NCI-H1105 (cell line): ENCODE measurements at regions not wholly inside any gene's neighbourhood (a gene's known extent, or its start where the extent isn't known, plus 50 kb on each side); places are given as distances from the start of the nearest gene placed in this dataset.

Experiments used
- DNase-seq: peaks from one replicate; lab custom pipeline; 2025; lab: John Stamatoyannopoulos, UW

DNA sequence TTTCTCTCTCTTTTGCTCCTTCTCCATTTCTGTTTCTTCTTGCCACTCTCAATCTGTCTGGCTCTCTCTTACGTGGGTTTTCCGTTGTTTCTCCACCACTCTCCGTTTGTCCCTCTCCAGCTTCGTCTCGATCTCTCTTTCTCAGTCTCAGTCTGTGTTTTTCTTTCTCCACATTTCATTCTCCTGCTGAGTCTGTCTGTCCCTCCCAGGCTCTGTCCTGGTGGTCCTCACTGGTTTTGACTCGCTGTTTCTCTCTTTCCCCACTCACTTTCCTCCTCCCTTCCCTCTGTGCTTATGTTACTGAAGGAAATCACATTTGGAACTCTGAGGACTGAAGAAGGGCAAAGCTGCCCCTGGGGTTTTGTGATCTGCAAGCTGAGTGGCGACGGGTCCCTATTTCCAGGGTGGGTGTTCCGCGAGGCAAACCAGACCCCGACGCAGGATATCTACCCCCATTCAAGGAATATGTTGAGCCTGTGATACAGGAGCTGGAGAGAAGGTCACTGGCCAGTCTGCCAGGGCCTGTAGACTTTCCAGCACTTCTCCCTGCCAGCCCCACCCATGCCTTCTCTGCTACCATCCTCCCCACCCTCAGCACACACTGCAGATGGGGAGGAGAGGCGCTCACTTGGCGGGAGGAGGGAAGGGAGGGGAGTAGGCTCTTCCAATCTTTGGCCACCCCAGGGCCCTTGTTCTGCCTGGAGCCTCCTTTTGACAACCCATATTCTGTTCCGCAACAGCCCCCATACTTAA is 102.7 kb upstream of the MAP1LC3B2 start:
- no peak for DNase-seq

DNA sequence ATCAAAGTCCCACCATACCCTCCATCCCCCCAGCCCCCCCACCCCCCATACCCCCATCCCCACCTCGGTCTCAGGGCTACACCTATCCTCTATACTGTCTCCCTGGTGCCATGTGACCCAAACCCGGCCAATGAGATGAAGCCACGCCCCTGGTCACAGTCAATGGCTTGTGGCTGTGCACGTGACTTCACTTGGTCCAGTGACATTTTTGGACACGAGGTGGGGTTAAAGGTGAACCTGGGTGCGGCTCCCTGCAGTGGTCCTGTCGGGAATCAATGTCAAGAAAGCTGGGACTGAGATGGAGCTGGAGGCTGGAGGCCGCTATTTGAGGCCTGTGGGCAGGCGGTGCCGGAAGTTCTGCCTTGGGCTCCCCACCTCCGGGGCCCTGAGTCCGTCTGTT is 100.7 kb upstream of the MAP1LC3B2 start:
- no peak for DNase-seq

DNA sequence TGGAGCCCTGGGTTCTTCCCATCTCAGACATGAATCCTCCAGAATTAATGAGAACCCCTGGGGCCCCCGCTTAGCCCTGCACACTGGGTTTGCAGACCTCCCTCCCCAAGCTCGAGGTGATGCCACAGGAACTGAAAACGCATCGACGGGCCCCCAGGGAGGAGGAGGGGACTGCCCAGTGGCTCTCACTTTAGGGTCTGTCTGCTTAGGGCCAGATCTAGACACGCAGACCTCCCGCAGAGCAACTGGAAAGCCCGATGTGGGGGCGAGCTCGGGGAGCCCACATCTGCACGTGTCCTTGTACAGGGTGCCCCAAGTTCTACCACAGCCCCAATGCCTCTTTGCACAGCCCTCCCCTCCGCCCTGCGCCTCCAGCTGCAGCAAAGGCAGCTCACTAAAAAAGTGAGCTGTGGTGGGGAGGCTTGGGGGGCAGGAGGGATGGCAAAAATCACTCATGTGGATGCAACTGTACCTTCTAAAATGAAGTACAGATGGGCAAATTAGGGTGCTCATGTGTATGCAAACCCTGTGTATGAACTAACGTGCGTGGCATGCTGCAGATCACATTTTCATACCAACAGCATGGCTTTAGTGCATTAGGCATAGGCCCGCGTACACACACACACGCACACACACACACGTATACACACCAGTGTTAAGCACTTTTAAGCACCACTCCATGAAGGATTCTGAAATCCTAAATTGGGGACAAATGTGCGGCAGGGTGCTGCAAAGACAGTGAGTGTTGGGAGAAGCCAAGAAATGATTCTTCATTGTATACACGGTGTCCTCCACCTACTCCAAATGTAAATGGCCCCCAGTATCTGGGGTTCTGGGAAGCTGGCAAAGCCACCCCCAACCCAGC is 99.9 kb upstream of the MAP1LC3B2 start:
- no peak for DNase-seq

GRCh38 chr12:116459916-116460663 is 99.1 kb upstream of the MAP1LC3B2 start:
- no peak for DNase-seq

DNA sequence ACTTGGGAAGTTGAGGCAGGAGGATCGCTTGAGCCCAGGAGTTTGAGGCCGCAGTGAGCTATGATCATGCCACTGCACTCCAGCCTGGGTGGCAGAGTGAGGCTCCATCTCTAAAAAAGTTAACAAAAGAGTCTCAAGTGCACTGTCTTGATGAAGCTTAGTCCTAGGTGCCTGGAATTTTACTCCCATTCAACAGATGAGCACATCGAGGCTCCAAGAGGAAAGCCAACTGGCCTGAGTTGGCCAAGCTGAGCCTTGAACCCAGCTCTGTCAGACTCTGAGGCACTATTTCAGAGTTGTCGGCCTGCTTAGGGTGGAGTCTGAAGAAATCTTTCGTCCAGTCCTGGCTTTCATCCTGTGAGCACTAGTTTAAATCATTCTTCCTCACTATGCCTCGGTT is 98.1 kb upstream of the MAP1LC3B2 start:
- DNase-seq: no peak

GRCh38 chr12:116463366-116463765 is 95.8 kb upstream of the MAP1LC3B2 start:
- DNase-seq: no peak

- DNase-seq: no peak
These were observed 93.8 kb upstream of the MAP1LC3B2 start for GRCh38 chr12:116465407-116465806.

GRCh38 chr12:116465856-116466255 is 93.3 kb upstream of the MAP1LC3B2 start:
- no peak for DNase-seq

DNA sequence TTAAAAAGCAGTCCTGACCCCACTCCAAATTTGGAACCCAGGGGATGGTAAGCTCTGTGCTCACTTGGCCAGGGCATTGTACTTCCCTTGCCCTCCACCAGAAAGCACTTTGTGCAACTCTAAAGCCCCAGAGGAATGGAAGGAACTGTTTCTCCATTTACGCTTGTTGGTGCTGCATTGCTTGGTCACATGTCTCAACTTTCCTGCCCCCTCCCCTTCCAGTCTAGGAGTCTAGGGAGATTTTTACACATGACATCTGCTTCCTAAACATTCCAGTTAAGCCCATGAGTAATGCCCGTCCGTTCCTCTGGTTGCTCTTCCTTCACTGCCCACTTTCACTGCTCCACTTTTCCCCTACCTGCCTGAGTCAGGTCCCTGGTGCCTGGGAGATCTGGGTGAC is 92.6 kb upstream of the MAP1LC3B2 start:
- DNase-seq: no peak

DNA sequence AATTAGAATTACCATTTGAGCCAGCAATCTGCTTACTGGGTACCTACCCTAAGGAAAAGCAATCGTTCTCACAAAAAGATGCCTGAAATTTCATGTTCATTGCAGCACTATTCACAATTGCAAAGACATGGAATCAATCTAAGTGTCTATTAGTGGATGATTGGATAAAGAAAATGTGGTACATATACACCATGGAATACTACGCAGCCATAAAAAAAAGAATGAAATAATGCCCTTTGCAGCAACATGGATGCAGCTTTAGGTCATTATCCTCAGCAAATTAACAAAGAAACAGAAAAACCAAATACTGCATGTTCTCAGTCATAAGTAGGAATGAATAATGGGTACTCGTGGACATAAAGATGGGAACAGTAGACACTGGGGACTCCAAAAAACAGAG is 89.8 kb upstream of the MAP1LC3B2 start:
- no peak for DNase-seq

GRCh38 chr12:116471544-116471943 is 87.6 kb upstream of the MAP1LC3B2 start:
- DNase-seq: no peak

DNA sequence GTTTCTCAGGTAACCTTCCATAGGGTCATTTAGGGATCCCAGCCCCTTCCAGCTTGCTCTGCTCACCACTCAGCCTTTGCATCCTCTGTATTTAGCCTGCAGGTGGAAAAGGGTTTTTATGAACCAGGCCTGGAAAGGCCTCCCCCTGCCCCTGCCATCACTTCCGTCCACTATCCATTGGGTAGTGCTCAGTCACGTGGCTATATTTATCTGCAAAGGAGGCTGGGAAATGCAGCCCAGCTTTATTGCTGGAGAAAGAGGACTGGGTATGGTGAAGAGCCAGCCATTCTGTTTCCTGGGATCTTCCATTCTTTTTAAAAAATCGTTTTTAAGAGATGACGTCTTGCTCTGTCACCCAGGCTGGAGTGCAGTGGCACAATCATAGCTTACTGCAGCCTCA is 87.0 kb upstream of the MAP1LC3B2 start:
- DNase-seq: no peak

DNA sequence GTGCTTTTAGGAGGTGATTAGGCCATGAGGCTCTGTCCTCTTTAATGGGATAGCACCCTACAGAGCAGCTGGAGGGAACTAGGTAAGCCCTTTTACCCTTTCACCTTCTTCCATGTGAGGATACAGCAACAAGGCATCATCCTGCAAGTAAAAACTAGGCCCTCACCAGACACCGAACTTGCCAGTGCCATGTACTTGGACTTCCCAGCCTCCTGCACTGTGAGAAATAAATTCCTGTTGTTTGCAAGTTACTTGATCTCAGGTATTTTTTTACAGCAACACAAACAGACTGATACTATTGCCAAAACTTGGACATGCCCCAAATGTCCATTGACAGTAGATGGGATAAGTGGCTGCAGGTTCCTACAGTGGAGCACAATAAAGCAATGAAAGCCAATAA is 85.8 kb upstream of the MAP1LC3B2 start:
- no peak for DNase-seq

- no peak for DNase-seq
These were observed 84.8 kb upstream of the MAP1LC3B2 start for GRCh38 chr12:116474331-116474730.

GRCh38 chr12:116474899-116475298 is 84.3 kb upstream of the MAP1LC3B2 start:
- no peak for DNase-seq

DNA sequence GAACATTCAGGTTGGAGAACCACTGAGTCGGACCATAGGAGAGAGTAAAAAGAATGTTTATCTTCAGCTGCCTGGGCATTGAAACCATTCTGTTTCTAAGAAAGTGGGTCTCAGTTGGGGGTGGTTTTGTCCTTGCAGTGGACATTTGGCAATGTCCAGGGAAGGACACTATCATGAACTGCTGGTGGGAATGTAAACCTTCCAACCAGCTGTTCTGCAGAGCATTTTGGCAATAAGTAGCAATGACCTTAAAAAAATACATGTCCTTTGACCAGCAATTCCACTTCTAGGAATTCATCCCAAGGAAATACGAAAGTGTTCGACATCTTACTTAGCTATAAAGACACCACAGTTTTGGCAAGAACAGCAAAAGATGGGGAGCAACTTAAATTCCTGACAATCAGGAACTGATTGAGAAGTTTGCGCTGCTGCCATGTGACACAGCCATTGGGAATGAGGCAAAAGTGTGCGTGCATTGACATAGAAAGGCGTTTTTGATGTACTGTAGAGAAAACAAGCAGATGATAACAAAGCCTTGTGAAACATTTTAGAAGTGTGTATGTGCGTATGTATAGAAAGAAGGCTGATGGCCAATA is 82.9 kb upstream of the MAP1LC3B2 start:
- DNase-seq: no peak

DNA sequence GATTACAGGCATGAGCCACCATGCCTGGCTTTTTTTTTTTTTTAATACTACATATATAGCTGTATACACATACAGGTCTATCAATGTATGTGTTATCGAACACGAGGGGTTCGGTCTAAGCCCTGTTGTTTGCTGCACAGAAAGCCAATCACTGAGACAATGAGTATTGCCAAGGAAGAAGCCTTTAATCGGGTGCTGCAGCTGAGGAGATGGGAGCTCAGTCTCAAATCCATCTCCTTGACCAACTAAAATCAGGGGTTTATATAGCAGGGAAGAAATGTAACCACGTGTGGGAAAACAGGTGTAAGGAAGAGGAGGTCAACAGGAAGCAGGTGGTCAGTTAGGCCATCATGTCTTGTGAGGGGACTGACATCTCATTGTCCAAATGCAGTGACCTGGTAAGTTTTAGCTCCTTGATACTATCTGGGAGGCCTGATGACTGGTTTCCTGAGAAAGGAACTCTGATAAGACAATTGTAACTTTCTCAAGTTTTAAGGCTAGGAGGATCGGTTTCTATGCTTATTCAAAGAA is 80.9 kb upstream of the MAP1LC3B2 start:
- DNase-seq: no peak

DNA sequence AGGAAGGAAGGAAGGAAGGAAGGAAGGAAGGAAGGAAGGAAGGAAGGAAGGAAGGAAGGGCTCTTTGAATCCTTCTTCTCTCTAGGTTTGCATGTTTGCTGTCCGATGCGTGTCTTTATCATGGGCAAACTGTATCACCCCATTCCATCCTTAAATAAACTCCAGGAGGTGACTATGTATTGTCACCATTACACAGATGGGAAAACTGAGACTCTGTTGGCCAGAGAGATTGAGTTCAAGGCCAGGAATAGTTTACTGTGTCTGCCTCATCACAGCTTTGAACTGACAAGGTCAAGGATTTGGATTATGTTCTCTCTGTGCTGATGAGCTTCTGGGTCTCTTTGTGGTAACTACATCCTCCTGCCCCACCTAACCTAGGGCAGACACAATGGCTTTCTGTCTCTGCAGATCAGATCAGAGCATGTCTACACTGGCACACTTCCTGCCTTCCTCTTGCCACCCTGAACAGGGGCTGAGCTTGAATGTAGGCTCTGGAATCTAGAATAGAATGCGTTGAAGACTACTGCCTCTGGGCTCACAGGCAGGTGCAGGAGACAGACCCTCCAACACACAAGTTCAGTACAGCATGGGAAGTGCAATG is 78.9 kb upstream of the MAP1LC3B2 start:
- DNase-seq: no peak

- DNase-seq: no peak
These were observed 77.5 kb upstream of the MAP1LC3B2 start for GRCh38 chr12:116481726-116482125.

DNA sequence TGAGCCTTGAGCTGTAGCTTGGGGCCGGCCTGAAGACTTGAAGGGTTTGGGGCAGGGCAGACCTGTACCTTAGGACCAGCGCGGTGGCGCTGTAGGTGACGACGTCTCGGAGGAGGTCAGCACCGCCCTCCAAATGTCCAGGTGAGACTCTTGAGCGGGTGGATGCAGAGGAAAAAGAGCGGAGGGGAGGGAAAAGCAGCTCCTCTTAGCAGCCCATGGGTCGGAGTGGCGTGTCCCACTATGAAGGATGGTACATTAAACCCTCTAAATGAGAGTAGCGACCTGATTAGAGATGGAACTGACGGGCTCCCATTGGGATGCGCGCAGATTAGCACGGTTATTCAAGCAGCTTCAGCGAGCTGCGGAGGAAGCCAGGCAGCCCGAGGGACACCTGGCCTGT is 77.0 kb upstream of the MAP1LC3B2 start:
- no peak for DNase-seq

DNA sequence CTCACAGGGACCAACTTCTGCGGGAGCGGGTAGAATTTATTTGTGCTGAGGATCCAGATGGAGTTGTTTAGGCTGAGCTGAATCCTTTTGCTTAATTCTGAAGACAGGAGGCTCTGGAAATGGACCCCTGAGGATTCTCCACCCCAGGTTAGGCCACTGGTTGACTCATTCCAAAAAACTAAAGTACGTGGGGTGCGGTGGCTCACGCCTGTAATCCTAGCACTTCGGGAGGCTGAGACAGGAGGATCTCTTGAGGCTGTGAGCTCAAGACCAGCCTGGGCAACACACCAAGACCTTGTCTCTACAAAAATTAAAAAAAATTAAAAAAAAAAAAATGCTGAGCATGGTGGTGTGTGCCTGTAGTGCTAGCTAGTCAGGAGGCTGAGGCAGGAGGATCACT is 76.3 kb upstream of the MAP1LC3B2 start:
- DNase-seq: no peak
